Uterus (tissue), 3 donors: ENCODE measurements at regions not wholly inside any gene's neighbourhood (a gene's known extent, or its start where the extent isn't known, plus 50 kb on each side); places are given as distances from the start of the nearest gene placed in this dataset.
A peak's percentile ranks its signal among the peaks of the same experiment; 100 is the strongest.

Experiments
- DNase-seq, 2 donors: peaks; one replicate each; pipeline ENCODE4 v3.0.0-alpha.2; 2019 to 2020
- H3K27ac ChIP-seq, 2 donors: fragments of 200-600 bp; sonication (generic); 1 replicate in 1 of 2; 2 replicates in 1 of 2; pipeline ENCODE4 v1.5.1; 2016 to 2018
- H3K27me3 ChIP-seq, 2 donors: fragments of 200-600 bp; sonication (generic); one replicate each; pipeline ENCODE4 v1.5.1; 2018 to 2019; ENCODE audit warnings: control low read depth in 1 of 2
- H3K36me3 ChIP-seq, 2 donors: fragments of 200-600 bp; sonication (generic); one replicate each; pipeline ENCODE4 v1.5.1; 2019; ENCODE audit warnings: control low read depth in 1 of 2
- H3K4me1 ChIP-seq, 2 donors: fragments of 200-600 bp; sonication (generic); one replicate each; pipeline ENCODE4 v1.5.1; 2018 to 2019; ENCODE audit warnings: control low read depth in 1 of 2
- H3K4me3 ChIP-seq, 2 donors: fragments of 200-600 bp; sonication (generic); 1 replicate in 1 of 2; 2 replicates in 1 of 2; pipeline ENCODE4 v1.5.1; 2018 to 2019; ENCODE audit warnings: mild to moderate bottlenecking in 1 of 2
- H3K9me3 ChIP-seq, 2 donors: fragments of 200-600 bp; sonication (generic); one replicate each; pipeline ENCODE4 v1.5.1; 2019; ENCODE audit warnings: control low read depth in 1 of 2
- CTCF ChIP-seq, 4 experiments: fragments of 200-600 bp in 2 of 4; fragments of 450-650 bp in 2 of 4; sonication (generic) in 2 of 4; IDR thresholded peaks; one replicate each; pipeline ENCODE4 v1.5.1; 2016 to 2019; ENCODE audit warnings: antibody characterized with exemption in 4 of 4, mild to moderate bottlenecking in 2 of 4, moderate library complexity in 1 of 4
- POLR2A ChIP-seq, 2 donors: fragments of 450-650 bp; IDR thresholded peaks; one replicate each; pipeline ENCODE4 v1.6.1; 2016; ENCODE audit warnings: antibody characterized with exemption in 2 of 2, mild to moderate bottlenecking in 1 of 2, moderate library complexity in 1 of 2
- intact Hi-C: fragments of 100-400 bp; cut with DNase I; formaldehyde crosslinking; loops from one replicate; pipeline ENCODE4 v1.15.1; 2023; ENCODE audit warnings: low total_unique reads
- donor health status: DM: yes; HTN: yes; CAD: no.

DNA sequence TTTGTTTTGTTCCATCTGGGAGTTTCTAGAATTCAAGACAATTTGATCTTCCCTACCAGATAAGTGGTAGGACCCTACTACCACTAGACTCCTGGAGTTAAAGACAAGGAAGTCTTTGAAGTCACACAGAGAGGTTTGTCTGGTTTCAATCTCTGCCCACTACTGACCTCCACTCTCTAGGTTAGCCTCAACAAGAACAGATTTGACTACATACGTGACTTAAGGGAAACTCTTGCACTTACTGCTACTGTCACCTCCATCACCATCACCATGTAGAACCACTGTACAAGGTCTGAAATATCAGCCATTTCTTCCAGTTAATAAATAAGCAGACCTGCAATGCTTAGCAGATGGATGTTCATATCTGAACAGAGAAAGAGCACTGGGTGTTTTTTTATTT, 148.3 kb upstream of the ARHGEF26 start:
- Histone ChIP-seq H3K27ac (no peak overlapping the region), H3K27me3 (no peaks in the 10 kb centered on the region), H3K4me1 (no peaks in the 10 kb centered on the region), H3K4me3 (no peak overlapping the region), H3K36me3 (no peaks in the 10 kb centered on the region), H3K9me3 (no peaks in the 10 kb centered on the region)
- DNase-seq: no peak
- TF ChIP-seq POLR2A (IDR thresholded peaks at IDR 0.05): no peak
- TF ChIP-seq CTCF (IDR thresholded peaks at IDR 0.05): no peak
- intact Hi-C loops: no loop called here

DNA sequence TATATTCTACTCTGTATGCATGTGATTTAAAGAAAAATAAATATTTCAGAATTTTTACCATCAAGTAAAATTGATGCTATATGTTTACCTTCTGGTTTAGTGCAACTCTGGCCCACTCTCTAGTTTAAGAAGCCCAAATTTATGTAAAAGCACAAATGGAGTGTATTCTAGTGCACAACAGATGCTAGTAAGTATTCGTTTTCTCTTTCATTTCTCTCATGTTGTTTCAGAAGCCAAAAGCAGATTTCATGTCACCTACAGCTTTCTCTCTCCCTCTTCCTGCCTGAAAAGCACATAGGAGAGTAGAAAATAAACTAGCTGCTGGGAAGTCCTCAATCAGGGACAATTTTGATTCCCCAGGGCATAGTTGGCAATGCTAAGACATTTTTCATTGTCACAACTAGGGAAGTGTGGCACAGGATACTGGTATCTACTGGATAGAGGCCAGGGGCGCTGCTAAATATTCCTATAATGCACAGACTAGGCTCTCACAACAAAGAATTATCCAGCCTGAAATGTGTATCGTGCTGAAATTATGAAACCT, 147.4 kb upstream of the ARHGEF26 start:
- TF ChIP-seq POLR2A (IDR thresholded peaks at IDR 0.05) (no peak), CTCF (IDR thresholded peaks at IDR 0.05) (no peak)
- no peak overlapping the region for H3K27ac ChIP-seq
- H3K4me1 ChIP-seq: no peaks in the 10 kb centered on the region
- no peaks in the 10 kb centered on the region for H3K27me3 ChIP-seq
- intact Hi-C loops: no loop called here
- H3K36me3 ChIP-seq: no peaks in the 10 kb centered on the region
- no peaks in the 10 kb centered on the region for H3K9me3 ChIP-seq
- no peak overlapping the region for H3K4me3 ChIP-seq
- no peak for DNase-seq

GRCh38 chr3:153974614-153975013, 146.6 kb upstream of the ARHGEF26 start:
- Histone ChIP-seq H3K9me3 (no peaks in the 10 kb centered on the region), H3K27me3 (no peaks in the 10 kb centered on the region), H3K4me1 (peaks cover 0 to 3% of the 10 kb centered on the region in 2 donors), H3K27ac (no peak overlapping the region), H3K36me3 (no peaks in the 10 kb centered on the region), H3K4me3 (no peak overlapping the region)
- no peak for DNase-seq
- TF ChIP-seq POLR2A (IDR thresholded peaks at IDR 0.05) (no peak), CTCF (IDR thresholded peaks at IDR 0.05) (no peak)
- intact Hi-C loops: no loop called here

GRCh38 chr3:153976891-153977554, 144.2 kb upstream of the ARHGEF26 start:
- Histone ChIP-seq H3K36me3 (no peaks in the 10 kb centered on the region), H3K27me3 (no peaks in the 10 kb centered on the region), H3K27ac (no peak overlapping the region), H3K4me1 (peaks cover 0 to 3% of the 10 kb centered on the region in 2 donors), H3K4me3 (no peak overlapping the region), H3K9me3 (no peaks in the 10 kb centered on the region)
- TF ChIP-seq POLR2A (IDR thresholded peaks at IDR 0.05) (no peak), CTCF (IDR thresholded peaks at IDR 0.05) (no peak)
- intact Hi-C loops: no loop called here
- peak; percentile 18 to 55 for DNase-seq

DNA sequence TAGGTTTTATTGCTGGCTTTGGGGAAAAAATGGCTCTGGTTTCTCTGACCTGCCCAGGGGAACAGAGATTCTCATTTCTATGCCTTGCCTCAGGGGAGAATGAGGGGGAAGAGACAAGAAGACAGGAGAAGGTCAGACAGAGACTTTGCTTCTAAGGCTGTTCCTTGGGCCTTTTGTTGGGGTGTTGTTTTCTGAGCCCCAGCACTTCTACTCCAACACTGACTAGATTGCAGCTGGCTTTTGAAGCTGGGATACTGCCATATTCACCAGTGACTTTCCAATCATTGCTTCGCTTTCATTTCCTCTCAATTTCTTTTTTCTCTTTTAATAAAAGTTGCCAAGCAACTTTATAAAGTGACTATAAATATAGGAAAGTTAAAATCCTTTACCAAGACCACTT, 143.2 kb upstream of the ARHGEF26 start:
- Histone ChIP-seq H3K9me3 (no peaks in the 10 kb centered on the region), H3K36me3 (no peaks in the 10 kb centered on the region), H3K27me3 (no peaks in the 10 kb centered on the region), H3K4me3 (no peak overlapping the region), H3K4me1 (peaks cover 0 to 3% of the 10 kb centered on the region in 2 donors), H3K27ac (no peak overlapping the region)
- TF ChIP-seq POLR2A (IDR thresholded peaks at IDR 0.05) (no peak), CTCF (IDR thresholded peaks at IDR 0.05) (no peak)
- intact Hi-C loops: no loop called here
- DNase-seq: no peak
